ENCODE measurements at regions not wholly inside any gene's neighbourhood (a gene's known extent, or its start where the extent isn't known, plus 50 kb on each side); places are given as distances from the start of the nearest gene placed in this dataset.

DNA sequence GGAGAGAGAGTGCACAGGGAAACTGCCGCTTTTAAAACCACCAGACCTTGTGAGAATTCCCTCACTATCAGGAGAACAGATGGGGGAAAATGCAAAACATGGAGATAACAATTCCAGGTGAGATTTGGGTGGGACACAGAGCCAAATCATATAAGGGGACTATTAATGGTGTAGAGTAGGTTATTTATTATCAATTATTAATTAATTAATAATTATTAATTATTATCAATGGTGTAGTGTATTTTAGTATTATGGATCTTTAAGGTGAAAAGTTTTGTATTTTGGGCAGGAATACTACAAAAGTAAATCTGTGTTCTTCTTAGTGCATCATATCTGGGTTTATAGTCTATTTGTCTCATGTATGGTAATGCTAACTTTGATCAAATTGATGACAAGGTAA lies 377.7 kb upstream of the KCND2 start:
- TF ChIP-seq EZH2 (IDR thresholded peaks at IDR 0.05) (no peak), POLR2AphosphoS5 (IDR thresholded peaks at IDR 0.05; ENCODE audit: borderline replicate concordance, low read depth, low read length) (no peak)
